ENCODE measurements at regions not wholly inside any gene's neighbourhood (a gene's known extent, or its start where the extent isn't known, plus 50 kb on each side); places are given as distances from the start of the nearest gene placed in this dataset.

- TF ChIP-seq EP300 (IDR thresholded peaks at IDR 0.05) (no peak), RARB (CRISPR knock-in tag; IDR thresholded peaks at IDR 0.05) (no peak), MAX (IDR thresholded peaks at IDR 0.05) (no peak), EHMT2 (IDR thresholded peaks at IDR 0.05; ENCODE audit: low read depth) (no peak), POLR2AphosphoS2 (conservative IDR thresholded peaks at IDR 0.05; ENCODE audit: low read length) (no peak)
These were observed 243.7 kb upstream of the DIAPH2 start for GRCh38 chrX:96440941-96441340.
